ENCODE measurements at regions not wholly inside any gene's neighbourhood (a gene's known extent, or its start where the extent isn't known, plus 50 kb on each side); places are given as distances from the start of the nearest gene placed in this dataset.

GRCh38 chr5:104573949-104574709 lies 1011.5 kb upstream of the NUDT12 start:
- TF ChIP-seq CTCF (IDR thresholded peaks at IDR 0.05) (no peak), POLR2A (IDR thresholded peaks at IDR 0.05) (no peak), POLR2AphosphoS5 (IDR thresholded peaks at IDR 0.05) (no peak)
